Type B pancreatic cell (in vitro differentiated cells): ENCODE measurements at regions not wholly inside any gene's neighbourhood (a gene's known extent, or its start where the extent isn't known, plus 50 kb on each side); places are given as distances from the start of the nearest gene placed in this dataset.

Experiments
- DNase-seq: peaks from one replicate; pipeline ENCODE4 v3.0.0; 2021; ENCODE audit warnings: mixed read lengths; ENCODE audit not compliant: unreplicated experiment; ENCODE audit errors: extremely low spot score
- H3K27ac Mint-ChIP-seq: 2 replicates; pipeline ENCODE4 v1.8.0; 2021; ENCODE audit warnings: mild to moderate bottlenecking, mixed read lengths
- H3K27me3 Mint-ChIP-seq: 2 replicates; pipeline ENCODE4 v1.8.0; 2021; ENCODE audit warnings: mixed read lengths
- H3K36me3 Mint-ChIP-seq: 2 replicates; pipeline ENCODE4 v1.8.0; 2021; ENCODE audit warnings: mixed read lengths
- H3K4me1 Mint-ChIP-seq: one replicate; pipeline ENCODE4 v1.8.0; 2021; ENCODE audit warnings: mixed read lengths; ENCODE audit not compliant: unreplicated experiment
- H3K4me3 Mint-ChIP-seq: 2 replicates; pipeline ENCODE4 v1.8.0; 2021; ENCODE audit warnings: mild to moderate bottlenecking, mixed read lengths
- H3K9me3 Mint-ChIP-seq: 2 replicates; pipeline ENCODE4 v1.8.0; 2021; ENCODE audit warnings: mixed read lengths
- TF ChIP-seq, protein P1 (sequence below): fragments of 200-600 bp; sonication (generic); conservative IDR thresholded peaks from 2 replicates; pipeline ENCODE4 v1.5.0; 2021; ENCODE audit warnings: antibody characterized with exemption, mild to moderate bottlenecking

DNA sequence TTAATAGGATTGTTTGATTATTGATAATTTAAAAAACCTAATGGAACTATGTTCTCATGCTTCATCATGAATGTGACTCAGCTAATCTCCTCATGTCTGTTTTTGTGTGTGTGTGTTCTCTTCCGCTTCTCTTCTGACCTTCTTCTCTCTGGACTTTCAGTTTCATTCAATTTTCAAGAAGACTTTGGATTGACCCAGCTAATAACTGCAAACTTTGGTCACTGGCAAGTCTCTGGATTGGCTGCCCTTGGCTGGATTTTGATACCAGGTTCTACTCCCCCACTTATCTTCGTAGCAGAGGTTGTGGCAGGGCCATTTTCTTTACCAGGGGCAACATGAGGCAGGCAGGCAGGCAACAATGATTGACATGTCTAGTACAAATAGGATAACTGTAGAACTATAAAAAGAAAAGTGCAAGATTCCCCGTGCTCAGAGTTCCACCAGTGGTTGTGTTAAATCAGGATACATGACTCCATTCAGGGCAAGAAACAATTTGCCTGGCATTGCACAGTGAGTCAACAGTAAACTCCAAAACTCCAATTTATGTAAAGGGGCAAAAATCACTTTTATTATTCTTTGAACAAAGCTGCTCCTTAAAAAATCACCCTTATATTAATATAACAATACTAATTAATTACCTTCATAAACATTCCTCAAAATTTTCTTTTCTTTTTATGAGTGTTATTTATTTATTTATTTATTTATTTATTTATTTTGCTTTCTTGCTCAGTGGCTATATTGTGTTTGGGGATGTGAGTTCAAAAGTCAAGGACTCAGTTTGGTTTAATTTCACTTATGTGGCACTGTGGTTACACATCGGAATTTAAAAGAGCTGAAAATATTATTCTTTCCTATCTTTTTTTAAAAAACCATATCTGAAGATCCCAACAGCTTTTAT, 167.6 kb downstream of the RND3 start:
- no peak overlapping the region for H3K27ac Mint-ChIP-seq
- H3K4me1 Mint-ChIP-seq = no peaks in the 10 kb centered on the region
- H3K4me3 Mint-ChIP-seq = no peak overlapping the region
- TF ChIP-seq, protein P1, sequence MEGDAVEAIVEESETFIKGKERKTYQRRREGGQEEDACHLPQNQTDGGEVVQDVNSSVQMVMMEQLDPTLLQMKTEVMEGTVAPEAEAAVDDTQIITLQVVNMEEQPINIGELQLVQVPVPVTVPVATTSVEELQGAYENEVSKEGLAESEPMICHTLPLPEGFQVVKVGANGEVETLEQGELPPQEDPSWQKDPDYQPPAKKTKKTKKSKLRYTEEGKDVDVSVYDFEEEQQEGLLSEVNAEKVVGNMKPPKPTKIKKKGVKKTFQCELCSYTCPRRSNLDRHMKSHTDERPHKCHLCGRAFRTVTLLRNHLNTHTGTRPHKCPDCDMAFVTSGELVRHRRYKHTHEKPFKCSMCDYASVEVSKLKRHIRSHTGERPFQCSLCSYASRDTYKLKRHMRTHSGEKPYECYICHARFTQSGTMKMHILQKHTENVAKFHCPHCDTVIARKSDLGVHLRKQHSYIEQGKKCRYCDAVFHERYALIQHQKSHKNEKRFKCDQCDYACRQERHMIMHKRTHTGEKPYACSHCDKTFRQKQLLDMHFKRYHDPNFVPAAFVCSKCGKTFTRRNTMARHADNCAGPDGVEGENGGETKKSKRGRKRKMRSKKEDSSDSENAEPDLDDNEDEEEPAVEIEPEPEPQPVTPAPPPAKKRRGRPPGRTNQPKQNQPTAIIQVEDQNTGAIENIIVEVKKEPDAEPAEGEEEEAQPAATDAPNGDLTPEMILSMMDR = no peak
- DNase-seq = no peak
- no peaks in the 10 kb centered on the region for H3K27me3 Mint-ChIP-seq
- peaks cover 7% of the 10 kb centered on the region for H3K9me3 Mint-ChIP-seq
- no peaks in the 10 kb centered on the region for H3K36me3 Mint-ChIP-seq

DNA sequence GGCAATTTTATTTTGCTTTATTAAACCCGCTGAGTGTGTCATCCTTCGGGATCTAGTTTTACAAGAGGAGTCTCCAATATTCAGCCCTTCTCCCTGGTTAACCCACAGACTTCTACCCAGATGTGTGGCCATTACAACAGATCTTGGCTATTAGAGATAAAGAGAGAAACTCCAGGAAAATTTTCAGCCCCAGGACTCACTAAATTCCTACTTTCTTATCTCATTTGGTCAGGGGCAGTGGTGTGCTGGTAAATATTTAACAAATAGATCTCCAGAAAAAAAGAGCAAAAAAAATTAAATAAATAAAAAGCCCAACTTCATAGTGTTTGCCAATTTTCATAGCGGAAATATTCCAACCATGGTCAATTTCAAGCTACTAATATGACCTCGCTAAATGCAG, 168.4 kb downstream of the RND3 start:
- no peaks in the 10 kb centered on the region for H3K4me1 Mint-ChIP-seq
- TF ChIP-seq, protein P1 = no peak
- no peak overlapping the region for H3K27ac Mint-ChIP-seq
- H3K36me3 Mint-ChIP-seq = no peaks in the 10 kb centered on the region
- H3K4me3 Mint-ChIP-seq = no peak overlapping the region
- H3K9me3 Mint-ChIP-seq = peaks cover 10% of the 10 kb centered on the region
- no peaks in the 10 kb centered on the region for H3K27me3 Mint-ChIP-seq
- no peak for DNase-seq

DNA sequence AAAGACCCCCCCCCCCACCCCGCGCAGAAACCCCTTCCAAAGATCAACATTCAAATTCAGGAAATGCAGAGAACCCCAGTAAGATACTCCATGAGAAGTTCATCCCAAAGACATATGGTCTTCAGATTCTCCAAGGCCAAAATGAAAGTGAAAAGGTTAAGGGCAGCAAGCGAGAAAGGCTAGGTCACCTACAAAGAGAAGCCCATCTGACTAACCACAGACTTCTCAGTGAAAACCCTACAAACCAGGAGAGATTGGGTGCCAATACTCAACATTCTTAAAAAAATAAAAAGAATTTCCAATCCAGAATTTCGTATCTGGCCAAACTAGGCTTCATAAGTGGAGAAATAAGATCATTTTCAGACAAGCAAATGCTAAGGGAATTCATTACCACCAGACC, 175.2 kb downstream of the RND3 start:
- TF ChIP-seq, protein P1 = no peak
- no peak overlapping the region for H3K4me3 Mint-ChIP-seq
- H3K9me3 Mint-ChIP-seq = peaks cover 22% of the 10 kb centered on the region
- peaks cover 6% of the 10 kb centered on the region for H3K4me1 Mint-ChIP-seq
- no peak for DNase-seq
- H3K27me3 Mint-ChIP-seq = no peaks in the 10 kb centered on the region
- no peak overlapping the region for H3K27ac Mint-ChIP-seq
- H3K36me3 Mint-ChIP-seq = peaks cover 4% of the 10 kb centered on the region

DNA sequence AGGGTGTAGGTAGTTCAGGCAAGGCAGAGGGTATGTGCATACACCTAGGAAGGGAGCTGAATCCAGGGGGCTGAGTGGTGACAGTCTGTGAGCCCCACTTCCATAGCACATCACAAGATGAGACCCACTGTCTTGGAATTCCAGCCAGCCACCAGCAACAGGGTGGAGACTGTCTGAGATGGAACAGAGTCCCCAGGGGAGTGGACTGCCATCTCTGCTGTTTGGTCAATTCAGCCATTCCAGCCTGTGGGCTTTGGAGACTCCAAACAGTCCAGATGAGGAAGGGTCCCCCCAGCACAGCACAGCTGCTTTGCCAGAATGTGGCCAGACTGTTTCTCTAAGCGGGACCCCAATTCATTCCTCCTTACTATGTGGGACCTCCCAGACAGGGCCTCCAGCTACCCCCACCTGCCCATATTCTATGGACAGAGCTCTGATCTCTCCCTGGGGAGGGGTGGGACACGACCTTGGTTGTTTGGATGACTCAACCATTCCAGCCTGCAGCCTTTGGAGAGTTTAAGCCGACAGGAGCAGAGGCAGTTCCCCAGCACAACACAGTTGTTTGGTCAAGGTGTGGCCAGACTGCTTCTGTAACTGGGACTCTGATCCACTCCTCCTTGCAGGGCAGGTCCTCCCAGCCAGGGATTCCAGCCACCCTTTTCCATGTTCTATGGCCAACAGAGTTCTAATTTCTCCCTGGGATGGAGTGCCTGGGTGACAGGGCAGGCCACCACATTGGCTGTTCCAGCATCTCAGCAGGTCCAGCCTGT, 178.0 kb downstream of the RND3 start:
- peaks cover 6% of the 10 kb centered on the region for H3K4me1 Mint-ChIP-seq
- no peak overlapping the region for H3K4me3 Mint-ChIP-seq
- DNase-seq = no peak
- H3K27ac Mint-ChIP-seq = no peak overlapping the region
- no peaks in the 10 kb centered on the region for H3K27me3 Mint-ChIP-seq
- TF ChIP-seq, protein P1 = no peak
- H3K9me3 Mint-ChIP-seq = peaks cover 13% of the 10 kb centered on the region
- H3K36me3 Mint-ChIP-seq = peaks cover 4% of the 10 kb centered on the region

DNA sequence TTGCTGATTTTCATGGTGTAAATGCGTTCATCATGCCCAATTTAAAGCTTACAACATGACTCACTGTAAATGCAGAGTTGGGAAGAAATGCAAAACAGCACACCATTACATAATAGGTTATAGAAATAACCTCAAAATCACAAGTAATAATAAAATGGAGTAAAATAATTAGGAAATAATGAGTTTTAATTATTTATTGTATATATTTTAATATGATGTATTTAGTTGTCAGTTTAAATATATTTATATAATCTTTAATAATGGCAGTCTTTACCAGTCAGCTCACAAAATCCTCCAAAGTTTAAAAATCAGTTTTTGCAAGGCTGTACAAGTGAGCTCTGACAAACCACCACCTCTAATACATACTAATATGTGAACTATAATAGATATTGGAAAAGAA, 180.2 kb downstream of the RND3 start:
- DNase-seq = no peak
- Mint-ChIP-seq H3K27me3 (no peaks in the 10 kb centered on the region), H3K4me3 (no peak overlapping the region), H3K9me3 (peaks cover 6% of the 10 kb centered on the region), H3K27ac (no peak overlapping the region), H3K36me3 (peaks cover 7% of the 10 kb centered on the region), H3K4me1 (peaks cover 6% of the 10 kb centered on the region)
- TF ChIP-seq, protein P1 = no peak
